ENCODE measurements at regions not wholly inside any gene's neighbourhood (a gene's known extent, or its start where the extent isn't known, plus 50 kb on each side); places are given as distances from the start of the nearest gene placed in this dataset.

DNA sequence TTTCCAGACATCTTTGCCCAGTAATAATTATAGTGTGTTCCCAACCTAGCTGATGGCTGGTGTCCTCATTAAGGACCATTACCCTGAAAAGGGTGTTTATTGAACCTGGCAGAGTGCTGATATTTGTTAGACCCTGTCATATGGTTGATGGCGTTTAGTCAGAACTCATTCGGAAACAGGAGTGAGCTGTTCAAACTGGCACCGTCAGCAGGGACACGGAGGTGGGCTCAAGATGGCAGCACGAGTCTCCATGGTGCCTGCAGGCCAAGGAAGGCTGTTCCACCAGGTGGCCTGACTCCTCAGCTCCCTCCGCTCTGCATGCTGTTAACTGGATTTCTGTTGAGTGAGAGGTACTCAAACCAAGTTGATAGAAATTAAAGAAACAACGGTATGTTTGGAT is 589.1 kb upstream of the MGMT start:
- no peak overlapping the region for H3K9ac ChIP-seq (ENCODE audit: low read depth, low read length)
- H3K9me3 ChIP-seq (ENCODE audit: insufficient read depth, low read depth, low read length) = no peaks in the 10 kb centered on the region
- no peaks in the 10 kb centered on the region for H3K4me1 ChIP-seq (ENCODE audit: insufficient read depth, low read length)
- no peaks in the 10 kb centered on the region for H3K36me3 ChIP-seq (ENCODE audit: insufficient read depth, low read length)
- no peak overlapping the region for H3K27ac ChIP-seq (ENCODE audit: low read depth, low read length)
- no peaks in the 10 kb centered on the region for H3K27me3 ChIP-seq (ENCODE audit: insufficient read depth, low read length)
- 94% methylated on average over 7 of the region's 7 CpGs for WGBS
- H3K4me3 ChIP-seq (ENCODE audit: low read length) = no peak overlapping the region

DNA sequence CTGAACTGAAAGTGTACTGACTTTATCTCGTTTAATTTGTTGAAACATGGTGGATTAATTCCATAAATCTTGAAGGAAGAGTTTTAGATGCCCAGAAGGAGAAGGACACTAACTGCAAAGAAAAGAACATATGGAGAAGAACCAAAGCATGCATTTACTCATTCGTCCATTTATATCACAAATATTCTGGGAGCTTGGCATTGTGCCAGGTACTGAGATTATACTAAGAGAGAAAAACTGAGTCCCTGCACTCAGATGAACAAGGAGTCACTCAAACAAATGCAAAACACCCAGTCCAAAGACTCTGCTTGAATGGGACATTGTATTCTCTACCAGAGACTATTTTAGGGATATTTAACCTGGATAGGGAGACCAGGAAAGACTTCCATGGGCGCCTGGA is 588.0 kb upstream of the MGMT start:
- Histone ChIP-seq H3K4me1 (ENCODE audit: insufficient read depth, low read length) (no peaks in the 10 kb centered on the region), H3K9me3 (ENCODE audit: insufficient read depth, low read depth, low read length) (no peaks in the 10 kb centered on the region), H3K36me3 (ENCODE audit: insufficient read depth, low read length) (no peaks in the 10 kb centered on the region), H3K27me3 (ENCODE audit: insufficient read depth, low read length) (no peaks in the 10 kb centered on the region), H3K4me3 (ENCODE audit: low read length) (no peak overlapping the region), H3K27ac (ENCODE audit: low read depth, low read length) (no peak overlapping the region), H3K9ac (ENCODE audit: low read depth, low read length) (no peak overlapping the region)
- WGBS = 87% methylated on average over 3 of the region's 3 CpGs

DNA sequence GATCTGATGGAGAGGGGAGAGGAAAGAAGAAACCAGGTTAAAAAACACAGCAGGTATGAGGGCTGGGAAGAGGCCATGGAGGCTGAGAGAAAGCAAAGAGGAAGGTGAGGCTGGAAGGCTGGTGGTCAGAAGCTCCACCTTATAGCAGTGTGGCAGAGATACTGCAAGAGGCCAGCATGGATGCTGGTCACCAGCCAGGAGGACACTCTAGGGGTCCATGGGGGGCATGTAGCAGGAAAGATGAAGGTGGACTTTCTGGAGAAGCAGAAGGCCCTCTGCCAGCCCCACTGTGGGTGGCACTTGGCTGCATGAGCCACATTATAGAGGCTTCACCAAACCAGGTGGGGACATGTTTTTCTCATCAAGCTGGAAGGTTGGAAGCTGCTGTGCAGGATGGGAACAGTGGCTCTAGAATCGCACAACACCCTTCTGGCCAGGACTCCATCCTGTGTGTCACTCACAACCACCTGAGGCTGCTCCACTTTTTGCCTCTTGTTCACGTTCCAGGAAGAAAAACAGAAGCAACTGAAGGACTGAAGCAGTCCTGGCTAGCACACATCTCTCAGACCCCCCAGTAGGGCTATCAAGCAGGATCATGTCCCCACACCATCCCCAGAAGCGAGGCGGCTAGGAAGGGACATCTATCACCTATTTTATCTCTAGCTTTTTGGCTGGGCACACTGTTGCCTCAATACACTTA is 587.5 kb upstream of the MGMT start:
- no peaks in the 10 kb centered on the region for H3K9me3 ChIP-seq (ENCODE audit: insufficient read depth, low read depth, low read length)
- H3K9ac ChIP-seq (ENCODE audit: low read depth, low read length) = no peak overlapping the region
- H3K4me3 ChIP-seq (ENCODE audit: low read length) = no peak overlapping the region
- H3K27ac ChIP-seq (ENCODE audit: low read depth, low read length) = no peak overlapping the region
- no peaks in the 10 kb centered on the region for H3K27me3 ChIP-seq (ENCODE audit: insufficient read depth, low read length)
- H3K36me3 ChIP-seq (ENCODE audit: insufficient read depth, low read length) = no peaks in the 10 kb centered on the region
- H3K4me1 ChIP-seq (ENCODE audit: insufficient read depth, low read length) = no peaks in the 10 kb centered on the region
- WGBS = 95% methylated on average over 4 of the region's 4 CpGs

DNA sequence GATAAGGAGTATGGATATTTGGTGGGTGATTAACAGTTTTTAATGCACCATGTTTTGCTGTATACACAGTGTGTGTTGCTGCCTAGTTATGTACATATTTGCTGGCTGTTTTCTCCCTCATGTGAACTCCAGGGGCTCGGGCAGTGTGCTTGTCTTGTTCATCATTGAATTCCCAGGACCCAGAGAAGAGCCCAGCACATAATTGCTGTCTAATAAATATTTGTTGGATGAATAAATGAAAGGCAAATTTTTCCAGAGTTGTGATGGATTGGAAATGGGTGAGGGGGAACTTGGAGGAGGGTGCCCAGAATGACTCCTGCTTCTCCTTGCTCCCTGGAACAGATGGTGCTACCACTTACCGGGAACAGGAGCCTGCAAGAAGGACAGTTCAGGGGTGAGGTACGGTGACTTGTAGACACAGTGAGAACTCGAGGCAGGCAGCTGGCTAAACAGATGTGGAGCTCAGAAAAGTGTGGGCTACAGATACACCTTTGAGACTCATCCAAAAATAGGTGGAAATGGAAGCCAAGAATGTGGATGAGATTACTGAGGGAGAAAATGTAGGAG is 586.8 kb upstream of the MGMT start:
- Histone ChIP-seq H3K4me3 (ENCODE audit: low read length) (no peak overlapping the region), H3K4me1 (ENCODE audit: insufficient read depth, low read length) (no peaks in the 10 kb centered on the region), H3K9ac (ENCODE audit: low read depth, low read length) (no peak overlapping the region), H3K27ac (ENCODE audit: low read depth, low read length) (no peak overlapping the region), H3K27me3 (ENCODE audit: insufficient read depth, low read length) (no peaks in the 10 kb centered on the region), H3K9me3 (ENCODE audit: insufficient read depth, low read depth, low read length) (no peaks in the 10 kb centered on the region), H3K36me3 (ENCODE audit: insufficient read depth, low read length) (no peaks in the 10 kb centered on the region)
- 91% methylated on average over 4 of the region's 4 CpGs for WGBS

DNA sequence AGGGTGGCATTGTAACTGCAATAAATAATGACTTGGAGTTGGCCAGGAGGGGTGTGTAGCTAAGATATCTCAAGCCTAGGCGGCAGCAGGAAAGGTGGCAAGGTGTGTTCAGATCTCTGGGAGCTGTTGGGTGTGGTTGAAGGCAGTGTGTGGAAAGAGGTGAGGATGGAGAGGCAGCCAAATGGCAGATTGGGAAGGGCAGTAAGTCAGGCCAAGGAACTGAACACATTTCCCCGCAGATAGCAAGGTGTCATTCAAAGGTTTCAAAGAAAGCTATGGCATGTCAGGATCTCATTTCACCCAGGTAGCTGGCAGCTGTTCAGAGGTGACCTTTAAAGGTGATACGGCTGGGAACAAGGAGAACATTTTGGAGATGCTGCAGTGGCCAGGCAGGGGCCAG is 586.0 kb upstream of the MGMT start:
- Histone ChIP-seq H3K4me1 (ENCODE audit: insufficient read depth, low read length) (no peaks in the 10 kb centered on the region), H3K9me3 (ENCODE audit: insufficient read depth, low read depth, low read length) (0 out of 2 replicates have a peak, but pooled peaks cover 3% of the 10 kb centered on the region)
- 89% methylated on average over 3 of the region's 3 CpGs for WGBS

DNA sequence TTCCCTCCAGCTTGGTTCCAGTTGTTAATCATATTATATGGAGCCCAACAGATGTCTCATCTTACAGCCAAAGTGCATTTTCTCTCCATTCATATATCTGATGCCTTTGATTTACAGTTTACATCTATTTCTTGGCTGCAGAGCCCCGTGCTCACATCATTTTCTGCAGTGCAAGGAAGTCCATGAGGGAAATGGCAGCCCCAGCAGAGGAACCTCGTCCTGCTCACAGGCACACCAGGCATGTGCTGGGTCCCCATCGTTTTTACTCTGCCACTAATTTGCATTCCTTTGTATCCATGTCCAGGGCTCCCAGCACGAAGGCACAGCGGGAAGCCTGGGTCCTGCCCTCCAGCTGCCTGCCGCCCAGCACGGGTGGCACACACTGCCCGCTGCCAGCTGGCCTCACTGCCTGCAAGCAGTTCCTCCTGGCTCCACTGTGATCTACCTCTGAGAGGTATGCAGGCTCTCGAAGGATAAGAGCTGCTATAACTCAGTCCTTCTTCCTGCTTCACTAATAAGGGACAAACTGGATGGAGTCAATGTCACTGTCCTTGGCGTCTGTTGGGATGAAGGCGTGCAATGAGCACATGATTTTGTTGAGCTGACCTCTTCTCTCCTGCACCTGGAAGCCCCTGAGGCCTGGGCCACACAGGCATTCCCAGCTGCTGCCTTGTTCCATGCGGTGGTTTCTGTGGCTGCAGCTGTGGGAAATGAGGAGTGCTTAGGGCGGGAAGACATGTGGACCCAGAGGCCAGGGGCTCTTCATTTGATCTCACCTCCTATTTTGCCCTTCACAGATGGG is 583.6 kb upstream of the MGMT start:
- H3K36me3 ChIP-seq (ENCODE audit: insufficient read depth, low read length) = no peaks in the 10 kb centered on the region
- 91% methylated on average over 13 of the region's 13 CpGs for WGBS
- no peaks in the 10 kb centered on the region for H3K4me1 ChIP-seq (ENCODE audit: insufficient read depth, low read length)
- no peak overlapping the region for H3K4me3 ChIP-seq (ENCODE audit: low read length)
- 0 out of 2 replicates have a peak, but pooled peaks cover 3% of the 10 kb centered on the region for H3K9me3 ChIP-seq (ENCODE audit: insufficient read depth, low read depth, low read length)
- no peaks in the 10 kb centered on the region for H3K27me3 ChIP-seq (ENCODE audit: insufficient read depth, low read length)
- H3K27ac ChIP-seq (ENCODE audit: low read depth, low read length) = no peak overlapping the region
- H3K9ac ChIP-seq (ENCODE audit: low read depth, low read length) = no peak overlapping the region

More for the DNA sequence above, 586.0 kb upstream of the MGMT start:
- H3K27me3 ChIP-seq (ENCODE audit: insufficient read depth, low read length) = no peaks in the 10 kb centered on the region
- H3K4me3 ChIP-seq (ENCODE audit: low read length) = no peak overlapping the region
- no peak overlapping the region for H3K9ac ChIP-seq (ENCODE audit: low read depth, low read length)
- H3K27ac ChIP-seq (ENCODE audit: low read depth, low read length) = no peak overlapping the region
- no peaks in the 10 kb centered on the region for H3K36me3 ChIP-seq (ENCODE audit: insufficient read depth, low read length)

DNA sequence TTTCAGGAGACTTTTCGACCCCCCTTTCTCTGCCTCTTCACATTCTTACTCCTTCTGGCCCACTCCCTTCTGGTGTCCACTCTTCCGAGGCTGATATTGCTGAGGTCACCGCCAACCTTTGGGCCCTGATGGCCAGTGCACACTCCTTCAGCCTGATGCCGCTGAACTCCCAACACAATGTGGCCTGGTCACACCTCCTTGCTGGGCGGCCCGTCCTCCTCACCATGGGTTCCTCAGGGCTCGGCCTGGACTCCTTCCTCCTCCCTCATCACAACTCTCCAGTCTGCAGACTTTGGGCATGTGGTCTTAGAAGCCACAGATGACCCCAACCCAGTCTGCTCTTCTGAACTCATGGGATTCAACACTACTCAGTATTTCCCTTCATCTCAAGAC is 583.0 kb upstream of the MGMT start:
- Histone ChIP-seq H3K9me3 (ENCODE audit: insufficient read depth, low read depth, low read length) (peaks cover 8% of the 10 kb centered on the region; the same call in 1 of the 2 replicates), H3K9ac (ENCODE audit: low read depth, low read length) (no peak overlapping the region), H3K4me3 (ENCODE audit: low read length) (no peak overlapping the region), H3K27ac (ENCODE audit: low read depth, low read length) (no peak overlapping the region), H3K4me1 (ENCODE audit: insufficient read depth, low read length) (no peaks in the 10 kb centered on the region), H3K27me3 (ENCODE audit: insufficient read depth, low read length) (no peaks in the 10 kb centered on the region), H3K36me3 (ENCODE audit: insufficient read depth, low read length) (no peaks in the 10 kb centered on the region)
- WGBS = 91% methylated on average over 7 of the region's 7 CpGs

DNA sequence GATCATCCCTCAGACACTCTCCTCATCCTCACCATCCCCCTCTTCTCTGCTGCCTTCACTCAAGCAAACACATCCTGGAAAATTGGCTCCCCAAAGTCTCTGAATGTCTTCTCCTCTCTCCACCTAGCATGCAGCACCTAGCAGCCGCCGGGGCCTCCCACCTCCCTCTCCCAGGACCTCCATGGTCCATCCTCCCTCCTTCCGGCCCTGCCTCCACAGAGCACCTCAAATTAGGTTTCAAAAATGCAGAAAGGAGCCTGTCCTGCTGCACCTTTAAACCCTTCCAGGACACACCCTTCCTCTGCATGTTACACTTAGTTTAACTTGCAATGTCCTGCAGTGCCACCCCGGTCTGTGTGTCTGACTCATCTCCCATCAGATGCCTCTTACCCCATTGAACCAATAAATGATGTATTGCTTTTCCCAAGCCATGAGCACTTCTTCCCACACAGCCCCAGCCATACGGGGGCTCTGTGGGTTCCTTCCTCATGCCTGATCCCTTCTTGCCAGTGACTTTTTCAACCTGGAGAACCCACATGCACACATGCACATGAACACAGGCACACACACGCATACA is 582.5 kb upstream of the MGMT start:
- WGBS = 91% methylated on average over 6 of the region's 6 CpGs

DNA sequence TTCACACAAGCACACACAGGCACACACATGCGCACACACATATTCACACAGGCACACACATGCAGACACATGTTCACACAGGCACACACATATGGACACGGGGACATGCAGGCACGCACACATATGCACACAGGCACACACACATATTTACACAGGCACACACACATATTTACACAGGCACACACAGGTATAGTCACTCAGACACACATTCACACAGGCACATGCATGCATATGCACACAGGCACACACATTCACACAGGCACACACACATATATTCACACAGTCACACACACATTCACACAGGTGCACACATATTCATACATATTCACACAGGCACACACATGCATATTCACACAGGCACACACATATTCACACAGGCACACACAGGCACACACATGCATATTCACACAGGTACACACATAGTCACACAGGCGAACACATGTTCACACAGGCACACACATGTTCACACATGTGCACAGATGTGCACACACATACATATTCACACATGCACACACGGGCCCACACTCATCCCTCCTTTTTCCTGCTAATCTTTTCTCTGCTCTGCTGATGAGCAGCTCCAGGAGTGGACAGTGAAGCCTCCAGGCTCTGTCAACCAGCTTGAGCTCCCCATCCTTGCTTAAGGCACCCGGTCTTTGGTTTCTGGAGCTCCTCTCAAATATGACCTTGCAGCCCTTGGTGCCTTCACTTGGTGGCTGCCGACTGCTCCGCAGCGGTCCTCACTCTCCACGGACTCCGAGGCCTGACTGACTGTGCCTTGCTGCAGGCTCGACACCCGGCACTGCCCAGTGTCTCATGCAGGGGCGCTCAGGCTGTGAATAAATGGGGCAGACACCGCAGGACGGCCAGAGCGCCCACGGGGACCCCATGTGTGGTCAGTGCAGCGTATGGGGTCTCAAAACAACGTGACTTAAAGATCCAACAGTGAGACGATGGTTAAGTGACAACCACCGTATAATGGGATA is 581.2 kb upstream of the MGMT start:
- Histone ChIP-seq H3K36me3 (ENCODE audit: insufficient read depth, low read length) (no peaks in the 10 kb centered on the region), H3K9me3 (ENCODE audit: insufficient read depth, low read depth, low read length) (peaks cover 9% of the 10 kb centered on the region; the same call in 1 of the 2 replicates), H3K4me1 (ENCODE audit: insufficient read depth, low read length) (no peaks in the 10 kb centered on the region), H3K9ac (ENCODE audit: low read depth, low read length) (no peak overlapping the region), H3K27ac (ENCODE audit: low read depth, low read length) (no peak overlapping the region), H3K27me3 (ENCODE audit: insufficient read depth, low read length) (no peaks in the 10 kb centered on the region), H3K4me3 (ENCODE audit: low read length) (no peak overlapping the region)
- 91% methylated on average over 22 of the region's 22 CpGs for WGBS

More for the DNA sequence above, 582.5 kb upstream of the MGMT start:
- Histone ChIP-seq H3K9ac (ENCODE audit: low read depth, low read length) (no peak overlapping the region), H3K27me3 (ENCODE audit: insufficient read depth, low read length) (no peaks in the 10 kb centered on the region), H3K4me1 (ENCODE audit: insufficient read depth, low read length) (no peaks in the 10 kb centered on the region), H3K4me3 (ENCODE audit: low read length) (no peak overlapping the region), H3K9me3 (ENCODE audit: insufficient read depth, low read depth, low read length) (peaks cover 9% of the 10 kb centered on the region; the same call in 1 of the 2 replicates), H3K27ac (ENCODE audit: low read depth, low read length) (no peak overlapping the region), H3K36me3 (ENCODE audit: insufficient read depth, low read length) (no peaks in the 10 kb centered on the region)

DNA sequence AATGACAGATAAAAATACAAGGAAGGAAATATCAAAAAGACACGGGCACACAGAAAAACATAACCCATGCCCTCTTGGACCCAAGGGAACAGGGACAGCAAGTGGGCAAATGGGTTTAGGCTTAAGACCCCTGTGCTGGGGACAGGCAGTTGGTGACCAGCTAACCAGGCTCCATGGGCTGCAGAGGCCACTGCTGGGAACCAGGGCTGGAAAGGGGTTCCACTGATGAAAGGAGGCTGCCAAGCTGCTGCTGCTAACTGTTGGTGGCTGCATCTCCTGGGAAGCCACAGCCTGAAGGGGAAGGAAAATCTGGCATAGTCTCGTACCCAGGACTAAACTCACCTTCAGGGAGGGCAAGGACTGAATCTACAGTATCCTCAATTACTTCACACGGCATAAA is 579.2 kb upstream of the MGMT start:
- H3K9me3 ChIP-seq (ENCODE audit: insufficient read depth, low read depth, low read length) = peaks cover 9% of the 10 kb centered on the region; the same call in 1 of the 2 replicates
- H3K4me1 ChIP-seq (ENCODE audit: insufficient read depth, low read length) = no peaks in the 10 kb centered on the region
- H3K4me3 ChIP-seq (ENCODE audit: low read length) = no peak overlapping the region
- no peaks in the 10 kb centered on the region for H3K27me3 ChIP-seq (ENCODE audit: insufficient read depth, low read length)
- H3K36me3 ChIP-seq (ENCODE audit: insufficient read depth, low read length) = no peaks in the 10 kb centered on the region
- no peak overlapping the region for H3K27ac ChIP-seq (ENCODE audit: low read depth, low read length)
- 87% methylated on average over 2 of the region's 3 CpGs for WGBS
- no peak overlapping the region for H3K9ac ChIP-seq (ENCODE audit: low read depth, low read length)
